Activated CD8-positive, alpha-beta memory T cell treated with anti-CD3 and anti-CD28 coated beads for 48 hours (primary cell): ENCODE measurements at regions not wholly inside any gene's neighbourhood (a gene's known extent, or its start where the extent isn't known, plus 50 kb on each side); places are given as distances from the start of the nearest gene placed in this dataset.
"Not testable (repeated sequence)": the region's sequence is repeated elsewhere in the genome, so short reads cannot be mapped to it uniquely, and the experiment has no call there.

Source experiments
- DNase-seq, 3 experiments: peaks; one replicate each; pipeline ENCODE4 v3.0.0-alpha.2; 2020; ENCODE audit warnings: low read depth in 2 of 3, low spot score in 2 of 3

- DNase-seq = no peak
Observed at GRCh38 chr6:18527836-18528743, 140.9 kb downstream of the RNF144B start.

DNA sequence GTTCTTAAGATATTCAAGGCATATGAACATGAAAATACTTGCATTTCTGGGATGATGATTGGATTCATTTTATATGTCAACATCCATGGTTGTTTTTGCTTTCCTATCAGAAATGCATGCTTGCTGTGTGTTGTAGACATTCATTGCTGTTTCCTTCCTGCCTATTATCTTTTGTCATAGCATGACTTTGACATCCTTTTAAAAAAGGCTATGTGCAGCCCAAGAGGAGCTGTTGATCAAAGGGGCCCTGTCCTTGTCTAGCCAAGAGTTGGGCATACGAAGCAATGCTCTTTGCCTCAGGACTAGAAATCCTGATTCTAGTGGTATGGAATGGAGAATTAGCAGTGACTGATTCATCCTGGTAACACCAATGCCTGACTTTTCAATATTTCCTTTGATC is 143.1 kb downstream of the RNF144B start:
- no peak for DNase-seq

DNA sequence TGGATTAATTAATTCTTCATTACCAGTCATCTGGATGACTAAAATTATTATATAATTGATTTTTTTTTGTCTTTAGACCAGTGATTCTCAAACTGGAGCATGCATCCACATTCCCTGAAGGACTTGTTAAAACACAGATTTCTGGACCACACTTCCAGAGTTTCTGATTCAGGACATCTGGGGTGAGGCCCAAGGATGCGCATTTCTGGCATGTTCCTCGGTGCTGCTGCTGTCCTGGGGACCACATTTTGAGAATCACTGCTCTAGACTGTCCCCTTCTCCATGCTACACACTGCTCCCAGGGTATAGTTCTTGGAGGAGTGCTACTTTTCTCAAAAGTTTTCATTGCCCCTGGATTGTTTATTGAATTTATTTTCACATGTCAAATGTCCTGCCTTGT is 145.0 kb downstream of the RNF144B start:
- DNase-seq = no peak

DNA sequence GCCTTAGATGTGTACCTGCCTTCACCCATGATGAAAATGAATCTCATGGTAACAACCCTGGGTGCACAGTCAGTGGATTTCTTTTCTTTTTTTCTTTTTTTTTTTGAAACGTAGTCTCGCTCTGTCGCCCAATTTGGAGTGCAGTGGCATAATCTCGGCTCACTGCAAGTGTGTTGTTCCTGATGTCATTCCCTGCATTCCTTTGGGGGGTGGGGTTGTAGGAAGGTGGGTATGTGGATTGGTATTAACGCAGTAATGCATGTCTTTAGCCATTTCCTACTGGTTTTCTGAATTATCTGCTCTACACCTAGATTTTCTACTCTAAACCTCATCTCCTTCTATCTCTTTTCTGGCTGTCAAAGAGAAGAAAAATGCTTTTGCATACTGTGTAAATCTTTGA is 146.6 kb downstream of the RNF144B start:
- DNase-seq = no peak

GRCh38 chr6:18536591-18537055 is 149.5 kb downstream of the RNF144B start:
- no peak for DNase-seq

GRCh38 chr6:18538315-18538714 is 151.2 kb downstream of the RNF144B start:
- no peak for DNase-seq

DNA sequence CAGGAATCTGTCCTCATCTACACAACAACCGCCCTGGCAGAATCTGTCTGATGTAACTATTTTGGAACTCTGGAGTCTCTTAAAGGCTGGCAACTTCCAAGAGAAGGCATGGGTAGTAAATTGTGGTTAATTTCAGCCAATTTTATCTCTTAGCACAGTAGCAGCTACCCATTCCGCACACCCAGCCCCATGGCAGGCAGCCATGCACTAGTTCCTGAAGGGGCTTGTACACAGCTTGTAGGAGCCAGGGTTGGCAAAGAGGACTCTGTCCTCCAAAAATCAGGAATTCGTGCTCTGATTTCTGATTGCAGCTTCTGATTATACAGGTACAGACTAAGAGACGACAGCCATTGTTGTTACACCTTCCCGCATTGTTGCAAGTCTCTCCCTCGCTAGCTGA is 155.9 kb downstream of the RNF144B start:
- DNase-seq = no peak

DNA sequence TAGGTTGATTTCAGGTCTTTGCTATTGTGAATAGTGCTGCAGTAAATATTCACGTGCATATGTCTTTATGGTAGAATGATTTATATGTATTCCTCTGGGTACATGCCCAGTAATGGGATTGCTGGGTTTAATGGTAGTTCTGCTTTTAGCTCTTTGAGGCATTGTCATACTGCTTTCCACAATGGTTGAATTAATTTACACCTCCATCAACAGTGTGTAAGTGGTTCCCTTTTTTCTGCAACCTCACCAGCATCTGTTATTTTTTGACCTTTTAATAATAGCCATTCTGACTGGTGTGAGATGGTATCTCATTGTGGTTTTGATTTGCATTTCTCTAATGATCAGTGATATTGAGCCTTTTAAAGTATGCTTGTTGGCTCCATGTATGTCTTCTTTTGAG is 158.0 kb downstream of the RNF144B start:
- DNase-seq = not testable (repeated sequence)

GRCh38 chr6:18545726-18546125 is 158.6 kb downstream of the RNF144B start:
- DNase-seq = no peak

GRCh38 chr6:18550119-18550518 is 163.0 kb downstream of the RNF144B start:
- no peak for DNase-seq

DNA sequence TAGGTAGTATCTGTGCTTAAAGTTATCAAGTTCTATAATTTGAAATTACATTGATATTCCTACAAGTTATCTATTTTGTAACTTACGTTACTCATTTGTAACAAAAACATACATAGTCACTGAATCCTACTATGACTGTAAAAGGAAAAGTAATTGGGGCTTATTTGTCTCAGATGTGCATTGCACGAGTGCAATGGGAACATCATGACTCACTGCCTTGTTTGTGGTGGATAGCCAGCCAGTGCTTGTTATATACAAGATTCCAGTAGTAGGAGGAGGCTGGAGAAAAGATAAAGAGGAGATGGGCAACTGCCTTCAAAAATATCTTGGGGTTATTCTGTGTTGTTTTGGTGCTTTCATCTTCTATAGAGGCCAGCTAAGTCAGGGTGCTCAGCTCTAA is 164.1 kb downstream of the RNF144B start:
- no peak for DNase-seq

GRCh38 chr6:18555750-18556149 is 168.6 kb downstream of the RNF144B start:
- no peak for DNase-seq

DNA sequence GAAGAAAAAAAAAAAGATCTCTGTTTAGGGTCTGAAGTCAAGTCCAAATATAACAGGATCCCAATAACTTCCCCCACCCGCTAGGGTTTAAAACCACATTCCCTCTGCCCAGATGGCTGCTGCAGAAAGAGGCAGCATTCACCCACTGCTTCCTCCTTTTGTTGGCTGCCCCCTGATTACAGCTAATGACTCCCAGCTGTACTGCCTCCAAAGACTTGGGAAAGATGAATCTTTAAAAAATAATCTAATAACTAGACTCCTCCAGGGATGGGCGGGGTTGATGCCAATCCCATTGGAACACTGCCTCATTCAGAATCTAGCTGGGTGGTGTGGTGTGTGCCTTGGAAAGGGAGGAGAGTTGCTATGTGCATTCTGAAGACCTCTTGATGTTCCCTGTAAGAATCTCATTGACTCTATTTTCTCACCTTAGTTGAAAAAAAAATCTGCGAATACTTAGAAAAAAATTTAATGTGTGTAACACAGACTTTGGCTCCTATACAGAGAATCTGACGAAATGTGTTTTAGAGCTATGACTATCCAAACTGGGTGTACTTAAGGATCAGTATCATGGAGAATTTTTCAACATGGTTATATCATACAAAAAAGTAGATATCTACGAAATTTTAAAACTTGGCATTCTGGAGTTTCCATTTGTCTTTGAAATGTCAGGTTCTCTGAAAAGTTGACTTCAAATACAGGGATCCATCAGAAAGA is 174.0 kb downstream of the RNF144B start:
- no peak for DNase-seq

DNA sequence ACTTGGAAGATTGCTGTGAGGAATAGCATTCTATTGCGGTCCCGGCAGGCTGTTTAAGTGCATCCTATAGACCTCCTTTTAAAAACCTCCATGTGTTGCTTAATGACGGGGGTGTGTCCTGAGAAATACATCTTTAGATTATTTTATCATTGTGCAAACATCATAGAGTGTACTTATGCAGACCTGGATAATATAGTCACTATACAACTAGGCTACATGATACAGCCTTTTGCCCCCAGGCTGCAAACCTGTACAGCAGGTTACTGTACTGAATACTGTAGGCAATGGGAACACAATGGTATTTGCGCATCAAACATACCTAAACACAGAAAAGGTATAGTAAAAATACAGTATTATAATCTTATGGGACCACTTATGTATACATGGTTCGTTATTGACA is 175.6 kb downstream of the RNF144B start:
- DNase-seq = no peak

- no peak for DNase-seq
Observed at GRCh38 chr6:18564775-18565174, 177.6 kb downstream of the RNF144B start.

- DNase-seq = no peak
Observed at GRCh38 chr6:18565231-18565630, 178.1 kb downstream of the RNF144B start.

GRCh38 chr6:18567380-18567779 is 180.2 kb downstream of the RNF144B start:
- no peak for DNase-seq

DNA sequence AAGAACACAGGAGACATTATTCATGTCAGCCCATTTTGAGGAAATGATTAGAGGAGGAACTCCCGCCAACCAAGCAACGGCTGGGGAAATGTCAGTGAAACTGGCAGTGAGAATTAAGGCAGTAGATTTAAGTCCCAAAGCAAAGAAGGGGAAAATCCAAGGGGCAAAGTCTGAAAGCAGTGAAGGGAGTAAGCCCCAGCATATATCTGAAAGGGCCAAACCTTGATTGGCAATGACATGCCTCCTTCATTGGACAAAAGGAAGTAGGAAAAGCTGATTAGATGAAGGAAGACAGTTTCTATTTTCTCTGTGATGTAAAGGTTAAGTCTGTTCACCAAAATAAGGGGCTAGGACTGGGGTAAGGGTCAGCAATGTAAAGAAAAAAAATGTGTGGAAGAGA is 190.3 kb downstream of the RNF144B start:
- DNase-seq = no peak

DNA sequence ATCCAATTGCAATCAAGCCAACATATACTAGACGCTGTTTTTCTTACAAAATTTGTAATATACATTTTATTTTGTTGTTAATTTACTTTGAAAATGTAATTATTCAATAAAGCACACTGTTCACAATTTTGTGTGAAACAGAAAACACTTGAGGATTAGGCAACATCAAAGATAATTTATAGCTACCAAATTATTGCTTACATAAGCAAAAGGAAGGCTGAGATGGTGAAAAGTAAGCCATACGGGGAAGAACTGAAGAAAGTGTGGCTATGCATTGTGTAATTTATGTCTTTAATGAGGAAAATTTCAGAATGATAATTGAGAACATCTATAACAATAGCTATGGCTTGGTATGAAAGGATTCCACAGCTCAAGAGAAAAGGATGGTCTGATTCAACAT is 192.0 kb downstream of the RNF144B start:
- no peak for DNase-seq

GRCh38 chr6:18579869-18580268 is 192.7 kb downstream of the RNF144B start:
- no peak for DNase-seq

GRCh38 chr6:18584372-18584771 is 197.2 kb downstream of the RNF144B start:
- DNase-seq = no peak

- DNase-seq = no peak
Observed at GRCh38 chr6:18585032-18585573, 198.0 kb downstream of the RNF144B start.
